Smooth muscle cell (in vitro differentiated cells): ENCODE measurements at regions not wholly inside any gene's neighbourhood (a gene's known extent, or its start where the extent isn't known, plus 50 kb on each side); places are given as distances from the start of the nearest gene placed in this dataset.

ENCODE experiments used
- DNase-seq: peaks from one replicate; lab custom pipeline; 2025; ENCODE audit not compliant: unreplicated experiment; lab: John Stamatoyannopoulos, UW
- H2AFZ ChIP-seq: fragments of 200-600 bp; sonication (generic); 2 replicates; pipeline ENCODE4 v1.6.0; 2016; ENCODE audit warnings: antibody characterized with exemption, low read depth, mild to moderate bottlenecking
- H3F3A ChIP-seq: fragments of 200-600 bp; sonication (generic); 2 replicates; pipeline ENCODE4 v1.6.0; 2017; ENCODE audit warnings: antibody characterized with exemption, low read depth
- H3K27ac ChIP-seq: fragments of 200-600 bp; sonication (generic); 2 replicates; pipeline ENCODE4 v1.5.1; 2016; ENCODE audit warnings: low read depth, mild to moderate bottlenecking
- H3K27me3 ChIP-seq: fragments of 200-600 bp; sonication (generic); 2 replicates; pipeline ENCODE4 v1.6.1; 2016; ENCODE audit warnings: low read depth, mild to moderate bottlenecking
- H3K36me3 ChIP-seq: fragments of 200-600 bp; sonication (generic); 2 replicates; pipeline ENCODE4 v1.5.1; 2016; ENCODE audit warnings: low read depth
- H3K4me1 ChIP-seq: fragments of 200-600 bp; sonication (generic); 2 replicates; pipeline ENCODE4 v1.5.1; 2016; ENCODE audit warnings: low read depth
- H3K4me2 ChIP-seq: fragments of 200-600 bp; sonication (generic); 2 replicates; pipeline ENCODE4 v1.6.0; 2016; ENCODE audit warnings: mild to moderate bottlenecking
- H3K4me3 ChIP-seq: fragments of 200-600 bp; sonication (generic); 2 replicates; pipeline ENCODE4 v1.5.1; 2016; ENCODE audit warnings: mild to moderate bottlenecking
- H3K79me2 ChIP-seq: fragments of 200-600 bp; sonication (generic); 2 replicates; pipeline ENCODE4 v1.6.0; 2016; ENCODE audit warnings: low read depth, mild to moderate bottlenecking
- H3K9ac ChIP-seq: fragments of 200-600 bp; sonication (generic); 2 replicates; pipeline ENCODE4 v1.6.0; 2016; ENCODE audit warnings: low read depth
- H3K9me3 ChIP-seq: fragments of 200-600 bp; sonication (generic); replicated peaks from 2 replicates; pipeline ENCODE4 v1.5.1; 2016; ENCODE audit warnings: low read depth
- H4K20me1 ChIP-seq: fragments of 200-600 bp; sonication (generic); 2 replicates; pipeline ENCODE4 v1.6.0; 2016; ENCODE audit warnings: low read depth
- CTCF ChIP-seq: fragments of 200-600 bp; sonication (generic); IDR thresholded peaks from 2 replicates; pipeline ENCODE4 v1.5.1; 2017; ENCODE audit warnings: borderline replicate concordance, mild to moderate bottlenecking, antibody characterized with exemption; ENCODE audit not compliant: insufficient read depth, poor library complexity, severe bottlenecking
- WGBS: methylation state at CpG from one replicate; pipeline ENCODE4 v1.1.7; 2016; ENCODE audit warnings: low lambda C conversion rate; 5-methylcytosine and 5-hydroxymethylcytosine counted together

- 76% methylated on average over 1 of the region's 1 CpG for WGBS
- no peak overlapping the region for H2AFZ ChIP-seq
- H3K79me2 ChIP-seq, result no peaks in the 10 kb centered on the region
- no peak for TF ChIP-seq CTCF
- H3K27ac ChIP-seq, result no peak overlapping the region
- H3K4me2 ChIP-seq, result no peak overlapping the region
- H3K27me3 ChIP-seq, result peaks cover 7% of the 10 kb centered on the region
- no peak for DNase-seq
- peaks cover 4% of the 10 kb centered on the region for H3F3A ChIP-seq
- H3K4me1 ChIP-seq, result peaks cover 4% of the 10 kb centered on the region
- no peaks in the 10 kb centered on the region for H3K9me3 ChIP-seq
- no peaks in the 10 kb centered on the region for H4K20me1 ChIP-seq
- H3K36me3 ChIP-seq, result no peaks in the 10 kb centered on the region
- no peak overlapping the region for H3K4me3 ChIP-seq
- H3K9ac ChIP-seq, result no peak overlapping the region
Observed at GRCh38 chr2:190762566-190762965, 113.7 kb downstream of the NAB1 start.

- Histone ChIP-seq H3K27me3 (peaks cover 6% of the 10 kb centered on the region), H3K9me3 (no peaks in the 10 kb centered on the region), H3K4me2 (no peak overlapping the region), H2AFZ (no peak overlapping the region), H3K36me3 (no peaks in the 10 kb centered on the region), H3F3A (peaks cover 4% of the 10 kb centered on the region), H3K27ac (no peak overlapping the region), H3K9ac (no peak overlapping the region), H3K79me2 (no peaks in the 10 kb centered on the region), H3K4me1 (peaks cover 4% of the 10 kb centered on the region), H3K4me3 (no peak overlapping the region), H4K20me1 (no peaks in the 10 kb centered on the region)
- no peak for TF ChIP-seq CTCF
- no peak for DNase-seq
Observed at GRCh38 chr2:190763100-190763499, 114.2 kb downstream of the NAB1 start.

- no peak for TF ChIP-seq CTCF
- peaks cover 4% of the 10 kb centered on the region for H3K4me1 ChIP-seq
- H3F3A ChIP-seq, result peaks cover 4% of the 10 kb centered on the region
- no peak overlapping the region for H3K4me2 ChIP-seq
- 54% methylated on average over 2 of the region's 2 CpGs for WGBS
- no peak overlapping the region for H3K4me3 ChIP-seq
- H3K9ac ChIP-seq, result no peak overlapping the region
- H2AFZ ChIP-seq, result no peak overlapping the region
- H3K9me3 ChIP-seq, result no peaks in the 10 kb centered on the region
- H3K27me3 ChIP-seq, result no peaks in the 10 kb centered on the region
- H3K36me3 ChIP-seq, result no peaks in the 10 kb centered on the region
- H3K79me2 ChIP-seq, result no peaks in the 10 kb centered on the region
- no peak for DNase-seq
- no peaks in the 10 kb centered on the region for H4K20me1 ChIP-seq
- H3K27ac ChIP-seq, result no peak overlapping the region
Observed at GRCh38 chr2:190763901-190764514, 115.1 kb downstream of the NAB1 start.
